A673 (cell line): ENCODE measurements at regions not wholly inside any gene's neighbourhood (a gene's known extent, or its start where the extent isn't known, plus 50 kb on each side); places are given as distances from the start of the nearest gene placed in this dataset.

Experiments used
- BruUV-seq: library from RNA; stranded (reverse); fragments of 400-500 nt; replicated peaks from 2 replicates; lab custom pipeline; 2021; lab: Mats Ljungman, UMichigan
- CTCF ChIA-PET: fragments of 300-600 bp; sonication (Branson Sonifier 250); formaldehyde crosslinking; loops from one replicate; lab custom pipeline; 2022; ENCODE audit warnings: antibody characterized with exemption; lab: Charles Lee
- POLR2A ChIA-PET: fragments of 300-600 bp; sonication (Branson Sonifier 250); formaldehyde crosslinking; loops from one replicate; lab custom pipeline; 2022; ENCODE audit warnings: antibody characterized with exemption; ENCODE audit not compliant: low non-redundant PET; lab: Charles Lee
- DNase-seq: peaks from one replicate; pipeline ENCODE4 v3.0.0-alpha.2; 2015; ENCODE audit warnings: low spot score
- H3K27ac ChIP-seq: fragments of 200-600 bp; sonication (generic); 2 replicates; pipeline ENCODE4 v1.5.1; 2016; ENCODE audit warnings: mixed run types, low read depth, mild to moderate bottlenecking, mixed read lengths, antibody characterized with exemption, low read length; ENCODE audit not compliant: poor library complexity, severe bottlenecking
- H3K27me3 ChIP-seq: fragments of 200-600 bp; sonication (generic); replicated peaks from 2 replicates; pipeline ENCODE4 v1.6.1; 2017; ENCODE audit warnings: mixed run types, low read depth, mild to moderate bottlenecking, mixed read lengths, antibody characterized with exemption, low read length; ENCODE audit not compliant: insufficient read depth, poor library complexity
- H3K36me3 ChIP-seq: fragments of 200-600 bp; sonication (generic); 2 replicates; pipeline ENCODE4 v1.6.1; 2016; ENCODE audit warnings: mixed run types, mild to moderate bottlenecking, mixed read lengths, antibody characterized with exemption, low read length; ENCODE audit not compliant: insufficient read depth, poor library complexity, severe bottlenecking
- H3K4me1 ChIP-seq: fragments of 200-600 bp; sonication (generic); 2 replicates; pipeline ENCODE4 v1.6.1; 2017; ENCODE audit warnings: mixed run types, mild to moderate bottlenecking, mixed read lengths, antibody characterized with exemption, low read length; ENCODE audit not compliant: insufficient read depth, poor library complexity, severe bottlenecking
- H3K4me3 ChIP-seq: fragments of 200-600 bp; sonication (generic); 2 replicates; pipeline ENCODE4 v1.5.1; 2016; ENCODE audit warnings: low read depth, mixed run types, mild to moderate bottlenecking, mixed read lengths, low read length; ENCODE audit not compliant: poor library complexity, severe bottlenecking
- H3K9me3 ChIP-seq: fragments of 200-600 bp; sonication (generic); 2 replicates; pipeline ENCODE4 v1.6.1; 2016; ENCODE audit warnings: mixed run types, low read depth, mild to moderate bottlenecking, mixed read lengths, antibody characterized with exemption, low read length; ENCODE audit not compliant: poor library complexity, severe bottlenecking
- EZH2 ChIP-seq: fragments of 200-600 bp; sonication (generic); IDR thresholded peaks from 2 replicates; pipeline ENCODE4 v1.6.1; 2017; ENCODE audit warnings: borderline replicate concordance, low read depth, mild to moderate bottlenecking, mixed read lengths, antibody characterized with exemption, low read length; ENCODE audit not compliant: poor library complexity, severe bottlenecking
- intact Hi-C: fragments of 100-400 bp; cut with micrococcal nuclease; formaldehyde crosslinking; loops from one replicate; pipeline ENCODE4 v1.10.0; 2022; ENCODE audit not compliant: unreplicated experiment
- TF ChIP-seq, protein P1 (sequence below): fragments of 300-800, 200-600 bp; sonication (generic); conservative IDR thresholded peaks from 2 replicates; pipeline ENCODE4 v1.5.1; 2017; ENCODE audit warnings: low read depth, mild to moderate bottlenecking, antibody characterized with exemption, low read length, moderate library complexity, mixed read lengths

DNA sequence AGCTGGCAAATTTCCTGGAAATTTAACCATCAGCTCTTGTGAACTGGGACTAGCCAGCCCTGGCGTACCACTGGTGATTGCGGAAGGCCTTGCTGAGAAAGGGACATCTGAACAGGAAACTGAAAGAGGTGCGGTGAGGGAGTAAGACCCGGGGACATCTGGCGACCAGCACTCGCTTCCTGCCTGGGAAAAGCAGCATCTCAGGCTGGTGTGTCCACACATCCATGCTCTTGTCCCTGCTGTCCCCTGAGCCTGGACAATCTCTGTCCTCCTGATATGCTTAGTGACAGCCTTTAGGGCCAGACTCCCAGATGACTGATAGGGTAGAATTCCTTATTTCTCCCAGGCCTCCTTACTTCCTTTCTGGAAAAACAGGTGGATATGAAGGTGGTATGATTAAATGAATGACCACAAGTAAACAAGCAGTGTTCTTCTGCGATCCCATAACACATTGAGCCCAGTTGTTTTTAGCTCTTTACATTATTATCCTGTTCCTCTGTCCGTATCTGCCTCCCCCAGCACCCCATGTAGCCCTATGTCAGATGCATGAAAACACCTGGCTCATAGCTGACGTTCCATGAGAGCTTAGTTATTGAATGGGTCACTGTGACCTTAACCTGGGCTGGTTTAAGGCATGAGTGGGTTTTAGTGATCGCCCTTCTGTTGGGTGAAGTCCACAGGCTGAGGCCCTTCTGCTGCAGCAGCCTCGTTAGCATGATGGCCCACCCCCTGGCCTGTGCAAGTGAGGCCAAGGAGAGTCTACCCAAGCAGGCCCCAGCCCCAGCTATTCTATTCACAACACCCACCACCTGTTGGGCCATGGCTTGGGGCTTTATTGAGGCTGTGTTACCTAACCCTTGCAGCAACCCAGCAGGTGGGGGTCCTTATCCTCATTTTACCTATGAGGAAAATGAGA, 76.1 kb upstream of the GADD45A start:
- Histone ChIP-seq H3K27me3 (no peaks in the 10 kb centered on the region), H3K4me1 (peaks cover 14% of the 10 kb centered on the region), H3K9me3 (no peaks in the 10 kb centered on the region), H3K27ac (no peak overlapping the region), H3K4me3 (no peak overlapping the region), H3K36me3 (no peaks in the 10 kb centered on the region)
- ChIA-PET CTCF (no interaction called here), POLR2A (interaction anchor here (0.6 kb wide), 1 partner anchor 775 kb away, joined by 3 read pairs; no protein-coding TSS in a partner anchor)
- intact Hi-C loops = no loop called here
- no peak for DNase-seq
- no TSS peak for BruUV-seq
- TF ChIP-seq, protein P1, sequence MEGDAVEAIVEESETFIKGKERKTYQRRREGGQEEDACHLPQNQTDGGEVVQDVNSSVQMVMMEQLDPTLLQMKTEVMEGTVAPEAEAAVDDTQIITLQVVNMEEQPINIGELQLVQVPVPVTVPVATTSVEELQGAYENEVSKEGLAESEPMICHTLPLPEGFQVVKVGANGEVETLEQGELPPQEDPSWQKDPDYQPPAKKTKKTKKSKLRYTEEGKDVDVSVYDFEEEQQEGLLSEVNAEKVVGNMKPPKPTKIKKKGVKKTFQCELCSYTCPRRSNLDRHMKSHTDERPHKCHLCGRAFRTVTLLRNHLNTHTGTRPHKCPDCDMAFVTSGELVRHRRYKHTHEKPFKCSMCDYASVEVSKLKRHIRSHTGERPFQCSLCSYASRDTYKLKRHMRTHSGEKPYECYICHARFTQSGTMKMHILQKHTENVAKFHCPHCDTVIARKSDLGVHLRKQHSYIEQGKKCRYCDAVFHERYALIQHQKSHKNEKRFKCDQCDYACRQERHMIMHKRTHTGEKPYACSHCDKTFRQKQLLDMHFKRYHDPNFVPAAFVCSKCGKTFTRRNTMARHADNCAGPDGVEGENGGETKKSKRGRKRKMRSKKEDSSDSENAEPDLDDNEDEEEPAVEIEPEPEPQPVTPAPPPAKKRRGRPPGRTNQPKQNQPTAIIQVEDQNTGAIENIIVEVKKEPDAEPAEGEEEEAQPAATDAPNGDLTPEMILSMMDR = no peak
- TF ChIP-seq EZH2 = no peak

DNA sequence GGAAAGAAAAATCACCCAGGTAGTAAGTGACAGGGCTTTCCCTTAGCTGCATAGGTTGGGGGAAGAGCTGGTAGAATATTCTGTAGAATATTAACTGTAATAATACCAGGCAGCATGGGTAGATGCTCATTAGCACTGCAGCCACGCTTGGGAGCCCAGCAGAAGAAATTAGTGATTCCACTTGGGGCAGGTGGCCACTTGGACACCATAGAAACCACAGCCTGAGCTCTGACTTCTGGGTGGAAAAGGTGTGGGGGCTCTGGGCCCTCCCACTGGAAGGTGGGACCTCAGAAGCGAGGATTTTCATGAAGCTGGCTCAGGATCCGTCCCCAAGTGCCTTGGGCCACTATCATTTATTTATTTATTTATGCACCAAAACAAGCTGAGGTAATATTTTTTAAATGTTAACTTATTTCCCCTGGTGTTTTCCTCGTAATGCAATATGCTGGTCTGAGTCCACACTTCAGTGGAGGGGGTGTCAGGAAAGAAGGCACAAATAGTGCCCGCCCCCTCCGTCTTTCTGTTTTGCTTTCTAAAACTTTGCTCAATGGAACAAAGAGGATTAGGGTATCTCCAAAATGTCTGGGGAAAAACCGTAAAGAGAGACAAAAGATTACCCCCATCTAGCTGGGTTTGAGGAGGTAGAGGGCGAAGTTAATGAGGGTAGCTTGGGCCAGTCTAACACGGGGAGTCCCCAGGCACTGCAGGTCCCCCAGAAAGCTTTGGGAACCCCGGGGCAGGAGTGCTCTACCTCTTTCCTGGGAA, 75.2 kb upstream of the GADD45A start:
- H3K27me3 ChIP-seq = no peaks in the 10 kb centered on the region
- peaks cover 14% of the 10 kb centered on the region for H3K4me1 ChIP-seq
- no peak for DNase-seq
- no TSS peak for BruUV-seq
- intact Hi-C loops = no loop called here
- POLR2A ChIA-PET = interaction anchor here (0.6 kb wide), 1 partner anchor 774 kb away, joined by 3 read pairs; no protein-coding TSS in a partner anchor
- no peaks in the 10 kb centered on the region for H3K9me3 ChIP-seq
- H3K4me3 ChIP-seq = no peak overlapping the region
- no peaks in the 10 kb centered on the region for H3K36me3 ChIP-seq
- TF ChIP-seq EZH2 = no peak
- TF ChIP-seq, protein P1 = no peak
- no peak overlapping the region for H3K27ac ChIP-seq
- CTCF ChIA-PET = no interaction called here

DNA sequence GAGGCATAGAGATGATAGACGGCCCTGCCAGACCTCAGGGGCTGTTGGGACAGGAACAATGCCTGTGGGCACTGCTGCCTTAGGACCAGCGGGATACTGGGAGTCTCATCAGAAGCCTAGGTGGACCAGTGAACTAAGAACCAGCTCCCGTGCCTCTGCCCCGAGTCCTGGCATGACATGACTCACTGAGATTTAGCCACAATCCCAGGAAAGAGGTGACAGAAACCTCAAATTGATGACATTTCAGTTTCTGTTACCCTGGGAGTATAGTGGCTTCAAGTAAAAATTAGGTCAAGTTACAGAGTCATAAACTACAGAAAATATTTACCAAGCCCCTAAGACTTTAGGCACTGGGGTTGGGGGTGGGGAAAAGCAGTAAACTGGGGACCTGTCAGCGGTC, 74.6 kb upstream of the GADD45A start:
- CTCF ChIA-PET = no interaction called here

More for the DNA sequence above, 74.6 kb upstream of the GADD45A start:
- Histone ChIP-seq H3K4me1 (peaks cover 14% of the 10 kb centered on the region), H3K27me3 (no peaks in the 10 kb centered on the region), H3K4me3 (no peak overlapping the region), H3K36me3 (no peaks in the 10 kb centered on the region), H3K9me3 (no peaks in the 10 kb centered on the region), H3K27ac (no peak overlapping the region)
- no TSS peak for BruUV-seq
- DNase-seq = no peak
- POLR2A ChIA-PET = no interaction called here
- intact Hi-C loops = no loop called here
- TF ChIP-seq EZH2 = no peak
- TF ChIP-seq, protein P1 = no peak
